Jurkat, Clone E6-1 (cell line): ENCODE measurements at regions not wholly inside any gene's neighbourhood (a gene's known extent, or its start where the extent isn't known, plus 50 kb on each side); places are given as distances from the start of the nearest gene placed in this dataset.
"Not testable (repeated sequence)": the region's sequence is repeated elsewhere in the genome, so short reads cannot be mapped to it uniquely, and the experiment has no call there.

Experiments used
- DNase-seq: peaks from one replicate; pipeline ENCODE4 v3.0.0-alpha.2; 2011; ENCODE audit warnings: low read depth, low spot score
- H3K4me3 ChIP-seq: 2 replicates; pipeline ENCODE4 v1.5.1; 2011; ENCODE audit warnings: mild to moderate bottlenecking, low read length, control low read depth, moderate library complexity

DNA sequence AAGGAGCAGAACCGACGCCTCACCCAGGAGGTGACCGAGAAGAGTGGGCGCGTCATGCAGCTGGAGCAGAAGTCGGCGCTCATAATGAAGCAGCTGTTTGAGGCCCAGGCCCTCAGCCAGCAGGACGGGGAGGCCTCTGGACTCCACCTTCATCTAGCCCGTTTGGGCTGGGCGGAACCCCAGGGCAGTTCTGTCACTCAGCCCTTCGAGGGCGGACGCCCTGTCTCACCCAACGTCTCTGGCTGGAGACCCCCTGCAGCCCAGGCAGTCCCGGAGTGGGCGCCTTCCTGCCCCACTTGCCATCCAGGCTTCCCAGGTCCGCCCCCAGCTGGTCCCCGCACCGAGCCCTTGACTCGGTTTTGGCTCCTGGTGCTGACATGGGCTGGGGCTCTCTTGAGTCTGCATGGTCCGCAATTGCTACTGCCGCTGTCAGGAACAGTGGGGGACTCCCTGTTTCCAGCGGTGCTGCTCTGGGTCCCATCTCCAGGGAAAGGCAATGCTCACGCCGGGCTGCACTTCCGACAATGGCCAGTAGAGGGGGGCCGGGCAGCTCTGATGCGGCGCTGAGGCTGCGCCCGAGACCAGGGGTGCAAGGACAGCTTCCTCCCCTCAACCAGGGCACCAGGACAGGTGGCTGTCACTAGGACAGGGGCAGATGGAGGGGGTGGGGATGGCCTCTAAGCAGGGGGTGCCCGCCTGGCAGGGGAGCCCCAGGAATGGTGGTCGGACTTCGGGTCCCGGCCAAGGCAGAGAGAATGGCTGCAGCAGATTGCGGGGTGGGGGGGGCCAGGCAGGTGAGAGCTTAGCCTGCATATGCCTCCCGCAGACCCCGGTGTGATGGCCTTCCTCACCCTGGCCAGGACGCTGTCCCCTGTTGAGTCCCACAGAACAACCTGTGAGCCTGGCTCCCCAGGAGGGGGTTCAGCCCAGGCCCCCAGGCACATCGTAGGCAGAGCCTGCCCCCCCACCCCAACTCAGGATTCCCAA lies 71.2 kb upstream of the KCTD7 start:
- DNase-seq = peak; percentile 8
- no peak overlapping the region for H3K4me3 ChIP-seq

DNA sequence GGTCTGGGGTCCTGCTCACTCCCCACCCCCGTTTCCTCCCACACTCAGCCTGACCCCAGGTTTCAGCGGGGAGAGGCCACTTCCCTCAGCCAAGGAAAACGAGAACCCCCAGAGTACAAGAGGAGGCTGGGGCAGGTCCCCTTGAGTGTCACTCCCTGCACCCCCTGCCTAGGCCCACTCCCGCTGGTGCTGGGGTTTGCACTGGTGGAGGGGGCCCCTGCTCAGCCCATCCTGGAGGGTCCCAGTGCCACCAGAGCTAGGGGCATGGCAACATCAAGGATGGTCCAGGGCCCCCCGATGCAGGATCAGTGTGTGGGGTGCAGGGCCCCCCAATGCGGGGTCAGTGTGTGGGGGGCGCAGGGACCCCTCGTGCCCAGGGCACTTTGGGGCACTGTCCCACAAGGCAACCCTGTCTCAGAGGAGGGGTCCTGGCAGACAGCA lies 70.5 kb upstream of the KCTD7 start:
- no peak overlapping the region for H3K4me3 ChIP-seq
- no peak for DNase-seq

DNA sequence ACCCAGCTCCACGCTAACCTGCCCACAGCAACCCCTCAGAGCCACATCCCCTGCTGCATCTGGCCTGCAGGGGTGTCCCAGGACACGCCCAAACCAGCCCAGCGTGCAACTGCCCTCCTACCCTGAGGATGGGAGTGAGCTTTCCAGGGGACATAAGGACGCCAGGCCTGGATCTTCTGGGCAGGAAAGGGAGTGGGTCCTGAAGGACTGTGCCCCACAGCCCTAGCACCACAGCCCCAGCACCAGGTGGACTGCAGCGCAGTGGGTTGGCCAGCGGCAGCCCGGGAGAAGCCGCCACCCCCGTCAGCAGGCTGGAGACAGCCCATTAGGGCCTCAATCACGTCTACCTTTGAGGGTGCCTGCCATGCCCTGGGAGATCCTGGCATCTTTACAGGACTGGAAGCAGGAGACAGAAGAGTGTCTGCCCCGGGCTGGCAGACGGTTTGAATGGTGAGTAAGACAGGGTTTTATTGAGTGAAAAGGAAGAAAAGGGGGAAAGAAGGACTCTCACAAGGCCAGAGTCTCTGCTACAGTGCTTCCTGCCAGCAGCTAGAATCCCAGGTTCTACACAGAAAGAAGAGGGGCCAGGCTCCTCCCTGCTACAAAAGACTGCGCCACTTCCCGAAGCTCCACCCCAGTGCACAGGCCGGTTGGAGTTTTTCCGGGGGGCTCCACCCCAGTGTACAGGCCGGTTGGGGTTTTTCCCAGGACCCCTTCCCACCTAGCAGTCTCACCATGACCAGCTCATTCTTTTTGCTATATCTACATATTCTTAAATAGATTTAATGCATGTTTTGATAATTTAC lies 69.8 kb upstream of the KCTD7 start:
- H3K4me3 ChIP-seq = no peak overlapping the region
- DNase-seq = no peak

DNA sequence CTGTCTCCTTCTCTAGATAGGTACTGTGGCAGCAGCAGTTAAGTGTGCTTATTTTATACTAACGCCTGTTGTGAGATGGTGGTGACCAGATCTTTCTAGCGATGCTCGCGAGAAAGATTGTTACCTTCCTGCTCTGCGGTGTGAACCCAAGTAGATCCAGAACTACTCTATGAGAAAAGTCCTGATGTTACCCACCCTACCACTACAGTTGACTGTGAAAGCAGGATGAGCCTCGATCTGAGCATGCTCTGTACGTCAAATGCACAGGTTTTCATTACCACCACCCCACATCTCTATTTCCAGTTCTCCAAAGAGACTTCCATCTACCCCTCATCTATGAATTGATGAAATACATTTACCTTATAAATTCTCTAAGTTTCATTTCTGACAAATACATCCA lies 64.6 kb upstream of the KCTD7 start:
- H3K4me3 ChIP-seq = no peak overlapping the region
- no peak for DNase-seq

DNA sequence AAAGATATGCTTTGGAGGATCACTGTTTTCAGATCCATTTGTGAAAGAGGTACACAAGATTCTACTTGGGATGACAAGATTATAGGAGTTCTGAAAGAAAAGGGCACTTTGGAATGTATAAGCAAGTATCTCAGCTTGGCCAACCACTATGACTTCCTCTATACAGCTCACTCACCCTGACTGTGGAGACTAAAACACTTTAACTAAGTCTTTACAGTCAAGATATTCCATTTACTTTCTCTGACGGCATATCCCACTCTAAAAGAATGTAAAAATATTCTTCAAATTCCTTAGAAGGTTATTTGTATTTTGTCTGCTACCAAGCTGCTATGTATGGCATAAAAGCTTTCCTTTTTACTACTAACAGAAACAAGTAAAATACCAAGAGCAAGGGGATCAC lies 58.5 kb upstream of the KCTD7 start:
- DNase-seq = not testable (repeated sequence)

DNA sequence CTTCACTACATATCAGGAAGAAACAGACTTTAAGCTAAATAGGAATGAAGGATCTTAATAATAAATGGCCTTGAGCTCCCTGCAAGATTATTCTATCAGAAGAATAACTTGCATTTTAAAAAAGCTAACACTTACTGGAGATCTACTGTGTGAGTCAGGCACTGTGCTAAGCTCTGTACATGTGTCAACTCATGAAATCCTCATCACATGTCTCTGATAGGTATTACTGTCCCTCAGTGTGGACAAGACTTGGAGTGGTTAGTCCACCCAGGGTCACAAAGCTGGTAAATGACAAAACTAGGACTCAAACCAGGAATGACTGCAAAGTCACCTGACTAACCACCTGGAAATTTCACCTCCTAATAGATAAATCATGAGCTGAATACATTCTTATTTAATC lies 57.1 kb upstream of the KCTD7 start:
- DNase-seq = no peak
- no peak overlapping the region for H3K4me3 ChIP-seq

More for the DNA sequence above, 58.5 kb upstream of the KCTD7 start:
- H3K4me3 ChIP-seq = not testable (repeated sequence)

DNA sequence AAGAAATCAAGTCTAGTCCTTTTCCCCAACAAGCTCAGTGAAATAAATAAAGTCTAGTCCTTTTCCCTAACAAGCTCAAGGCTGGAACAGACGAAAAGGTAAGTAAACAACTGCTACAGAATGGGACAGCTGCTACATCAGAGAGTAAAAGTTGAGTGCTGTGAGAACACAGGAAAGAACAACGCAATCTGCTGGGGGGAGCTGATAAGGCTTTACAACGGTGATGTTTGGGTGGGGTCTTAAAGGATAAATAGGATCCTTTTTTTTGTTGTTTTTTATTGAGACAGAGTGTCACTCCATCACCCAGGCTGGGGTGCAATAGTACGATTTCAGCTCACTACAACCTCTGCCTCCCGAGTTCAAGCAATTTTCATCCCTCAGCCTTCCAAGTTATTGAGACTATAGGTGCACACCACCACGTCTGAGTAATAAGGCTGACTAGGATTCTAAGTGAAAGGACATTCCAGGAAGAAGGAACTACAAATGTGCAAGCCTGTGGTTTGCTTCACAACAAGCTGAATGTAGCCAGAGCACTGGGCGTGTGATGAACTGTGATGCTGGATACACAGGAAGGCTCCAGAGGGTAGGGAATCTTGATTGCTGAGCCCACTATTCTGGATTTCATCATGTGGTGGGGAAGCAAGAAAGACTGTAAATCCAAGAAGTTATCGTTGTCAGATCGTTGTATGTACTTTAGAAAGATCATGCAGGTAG lies 54.7 kb upstream of the KCTD7 start:
- not testable (repeated sequence) for H3K4me3 ChIP-seq, DNase-seq

DNA sequence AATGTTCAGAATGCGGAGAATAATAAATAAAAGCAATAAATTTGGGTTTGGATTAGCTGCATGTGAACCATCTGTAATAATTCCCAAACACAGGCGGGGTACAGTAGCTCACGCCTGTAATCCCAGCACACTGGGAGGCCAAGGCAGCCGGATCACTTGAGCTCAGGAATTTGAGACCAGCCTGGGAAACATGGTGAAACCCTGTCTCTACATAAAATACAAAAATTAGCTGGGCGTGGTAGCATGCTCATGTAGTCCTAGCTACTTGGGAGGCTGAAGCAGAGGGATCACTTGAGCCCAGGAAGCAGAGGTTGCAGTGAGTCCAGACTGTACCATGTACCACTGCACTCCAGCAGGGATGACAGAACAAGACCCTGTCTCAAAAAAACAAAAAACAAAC lies 53.9 kb upstream of the KCTD7 start:
- not testable (repeated sequence) for H3K4me3 ChIP-seq, DNase-seq

DNA sequence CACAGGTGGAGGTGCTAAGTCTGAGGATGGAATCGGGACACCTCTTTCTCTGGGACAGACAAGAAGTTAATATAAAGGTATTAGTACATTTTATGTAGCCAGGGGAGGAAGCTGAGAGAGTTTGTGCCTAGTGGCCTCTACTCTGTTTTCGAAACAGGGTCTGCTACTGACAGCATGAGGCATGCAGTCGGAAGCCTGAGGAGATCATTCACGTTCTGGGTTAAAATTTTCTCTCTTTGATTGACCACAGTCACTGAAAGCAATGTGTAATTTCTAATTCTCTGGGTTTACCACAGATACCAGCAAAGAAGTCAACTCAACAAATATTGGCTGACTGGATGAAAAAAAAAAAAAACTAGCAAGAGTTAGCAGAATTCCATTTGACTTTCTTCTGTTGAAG lies 53.3 kb upstream of the KCTD7 start:
- DNase-seq = peak; percentile 16
- no peak overlapping the region for H3K4me3 ChIP-seq

DNA sequence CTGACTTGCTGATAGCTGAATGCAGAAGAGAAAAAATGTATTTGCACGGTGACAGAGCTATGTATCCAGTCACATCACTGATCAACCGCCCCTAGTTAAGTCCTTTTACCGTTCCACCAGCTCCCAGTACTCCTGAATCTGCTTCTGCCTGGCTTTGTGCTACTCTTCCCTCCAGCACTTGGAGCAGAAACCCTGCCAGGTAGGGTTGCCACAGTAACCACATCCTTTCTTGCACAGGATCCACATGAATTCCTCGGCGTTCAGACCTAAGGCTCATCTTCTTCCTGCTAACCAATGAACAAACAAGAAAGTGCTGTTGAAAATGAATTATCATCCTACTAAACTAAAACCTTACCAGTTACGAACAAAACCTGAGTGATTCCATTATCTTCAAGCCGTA lies 52.0 kb upstream of the KCTD7 start:
- DNase-seq = peak; percentile 26
- no peak overlapping the region for H3K4me3 ChIP-seq
